ENCODE measurements at regions not wholly inside any gene's neighbourhood (a gene's known extent, or its start where the extent isn't known, plus 50 kb on each side); places are given as distances from the start of the nearest gene placed in this dataset.
"Not testable (repeated sequence)": the region's sequence is repeated elsewhere in the genome, so short reads cannot be mapped to it uniquely, and the experiment has no call there.

DNA sequence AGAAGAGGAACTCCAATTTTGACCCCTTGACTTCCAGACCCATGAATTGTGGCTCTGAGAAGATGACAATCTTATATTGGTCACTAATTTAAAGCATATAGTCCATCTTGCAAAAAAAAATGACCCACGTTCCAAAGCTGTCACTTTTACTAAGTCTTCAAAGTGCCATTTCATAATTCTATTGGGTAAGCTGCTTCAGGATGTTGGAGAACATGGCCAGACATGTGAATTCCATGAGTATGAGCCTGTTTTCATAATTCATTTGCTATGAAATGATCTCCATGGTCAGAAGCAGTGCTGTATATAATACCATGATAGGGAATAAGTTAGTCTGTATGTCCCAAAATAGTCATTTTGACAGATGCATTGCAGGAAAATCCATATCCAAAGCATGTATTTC lies 1787.3 kb downstream of the SLITRK5 start:
- TF ChIP-seq, protein P1, sequence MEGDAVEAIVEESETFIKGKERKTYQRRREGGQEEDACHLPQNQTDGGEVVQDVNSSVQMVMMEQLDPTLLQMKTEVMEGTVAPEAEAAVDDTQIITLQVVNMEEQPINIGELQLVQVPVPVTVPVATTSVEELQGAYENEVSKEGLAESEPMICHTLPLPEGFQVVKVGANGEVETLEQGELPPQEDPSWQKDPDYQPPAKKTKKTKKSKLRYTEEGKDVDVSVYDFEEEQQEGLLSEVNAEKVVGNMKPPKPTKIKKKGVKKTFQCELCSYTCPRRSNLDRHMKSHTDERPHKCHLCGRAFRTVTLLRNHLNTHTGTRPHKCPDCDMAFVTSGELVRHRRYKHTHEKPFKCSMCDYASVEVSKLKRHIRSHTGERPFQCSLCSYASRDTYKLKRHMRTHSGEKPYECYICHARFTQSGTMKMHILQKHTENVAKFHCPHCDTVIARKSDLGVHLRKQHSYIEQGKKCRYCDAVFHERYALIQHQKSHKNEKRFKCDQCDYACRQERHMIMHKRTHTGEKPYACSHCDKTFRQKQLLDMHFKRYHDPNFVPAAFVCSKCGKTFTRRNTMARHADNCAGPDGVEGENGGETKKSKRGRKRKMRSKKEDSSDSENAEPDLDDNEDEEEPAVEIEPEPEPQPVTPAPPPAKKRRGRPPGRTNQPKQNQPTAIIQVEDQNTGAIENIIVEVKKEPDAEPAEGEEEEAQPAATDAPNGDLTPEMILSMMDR (IDR thresholded peaks at IDR 0.05): no peak
- TF ChIP-seq POLR2A (IDR thresholded peaks at IDR 0.05): no peak
- no peak for TF ChIP-seq POLR2AphosphoS5 (IDR thresholded peaks at IDR 0.05)
- no peak for TF ChIP-seq EP300 (IDR thresholded peaks at IDR 0.05)
- Histone ChIP-seq H3K9me3 (no peaks in the 10 kb centered on the region), H3K27me3 (no peaks in the 10 kb centered on the region), H3K4me3 (no peak overlapping the region), H3K36me3 (no peaks in the 10 kb centered on the region), H3K27ac (no peak overlapping the region), H3K4me1 (no peaks in the 10 kb centered on the region)
- WGBS, 2 donors (ENCODE audit: low coverage in 1 of 2): 80 to 83% methylated on average over 1 of the region's 1 CpG
- no peak for ATAC-seq

- H3K27me3 ChIP-seq, H3K9me3 ChIP-seq, H3K4me3 ChIP-seq, H3K36me3 ChIP-seq, H3K4me1 ChIP-seq, ATAC-seq, H3K27ac ChIP-seq: not testable (repeated sequence)
Observed at GRCh38 chr13:89460895-89461294, 1789.7 kb downstream of the SLITRK5 start.

GRCh38 chr13:89465366-89465765 lies 1794.2 kb downstream of the SLITRK5 start:
- WGBS, 2 donors (ENCODE audit: low coverage in 1 of 2): 82 to 85% methylated on average over 2 of the region's 2 CpGs
- no peak for TF ChIP-seq EP300 (IDR thresholded peaks at IDR 0.05)
- no peak for TF ChIP-seq POLR2AphosphoS5 (IDR thresholded peaks at IDR 0.05)
- TF ChIP-seq POLR2A (IDR thresholded peaks at IDR 0.05): no peak
- no peaks in the 10 kb centered on the region for H3K4me1 ChIP-seq
- no peak for ATAC-seq
- no peaks in the 10 kb centered on the region for H3K36me3 ChIP-seq
- H3K27me3 ChIP-seq: no peaks in the 10 kb centered on the region
- H3K9me3 ChIP-seq: no peaks in the 10 kb centered on the region
- H3K27ac ChIP-seq: no peak overlapping the region
- H3K4me3 ChIP-seq: no peak overlapping the region

- H3K27ac ChIP-seq: no peak overlapping the region
- no peak for TF ChIP-seq POLR2A (IDR thresholded peaks at IDR 0.05)
- no peak for TF ChIP-seq POLR2AphosphoS5 (IDR thresholded peaks at IDR 0.05)
- no peak for TF ChIP-seq EP300 (IDR thresholded peaks at IDR 0.05)
- H3K4me3 ChIP-seq: no peak overlapping the region
- no peaks in the 10 kb centered on the region for H3K4me1 ChIP-seq
- no peaks in the 10 kb centered on the region for H3K36me3 ChIP-seq
- H3K27me3 ChIP-seq: no peaks in the 10 kb centered on the region
- no peaks in the 10 kb centered on the region for H3K9me3 ChIP-seq
- 63 to 67% methylated on average over 2 of the region's 2 CpGs for WGBS, 2 donors (ENCODE audit: low coverage in 1 of 2)
- ATAC-seq: no peak
Observed at GRCh38 chr13:89468081-89468480, 1796.9 kb downstream of the SLITRK5 start.

- WGBS, 2 donors (ENCODE audit: low coverage in 1 of 2): 90 to 98% methylated on average over 3 of the region's 3 CpGs
- H3K27me3 ChIP-seq: no peaks in the 10 kb centered on the region
- no peaks in the 10 kb centered on the region for H3K4me1 ChIP-seq
- peaks cover 0 to 16% (median 0%) of the 10 kb centered on the region in 3 donors for H3K9me3 ChIP-seq
- TF ChIP-seq POLR2A (IDR thresholded peaks at IDR 0.05): no peak
- no peak for TF ChIP-seq POLR2AphosphoS5 (IDR thresholded peaks at IDR 0.05)
- TF ChIP-seq EP300 (IDR thresholded peaks at IDR 0.05): no peak
- TF ChIP-seq, protein P1 (IDR thresholded peaks at IDR 0.05): no peak
- ATAC-seq: no peak
- H3K4me3 ChIP-seq: no peak overlapping the region
- no peaks in the 10 kb centered on the region for H3K36me3 ChIP-seq
- no peak overlapping the region for H3K27ac ChIP-seq
Observed at GRCh38 chr13:89470901-89471300, 1799.7 kb downstream of the SLITRK5 start.

- no peak for TF ChIP-seq EP300 (IDR thresholded peaks at IDR 0.05)
- TF ChIP-seq, protein P1 (IDR thresholded peaks at IDR 0.05): no peak
- TF ChIP-seq POLR2AphosphoS5 (IDR thresholded peaks at IDR 0.05): no peak
- no peak for TF ChIP-seq POLR2A (IDR thresholded peaks at IDR 0.05)
- no peaks in the 10 kb centered on the region for H3K27me3 ChIP-seq
- ATAC-seq: no peak
- peaks cover 0 to 21% (median 0%) of the 10 kb centered on the region in 3 donors for H3K9me3 ChIP-seq
- no peaks in the 10 kb centered on the region for H3K36me3 ChIP-seq
- no peak overlapping the region for H3K27ac ChIP-seq
- H3K4me3 ChIP-seq: no peak overlapping the region
- H3K4me1 ChIP-seq: no peaks in the 10 kb centered on the region
Observed at GRCh38 chr13:89474432-89474831, 1803.3 kb downstream of the SLITRK5 start.

DNA sequence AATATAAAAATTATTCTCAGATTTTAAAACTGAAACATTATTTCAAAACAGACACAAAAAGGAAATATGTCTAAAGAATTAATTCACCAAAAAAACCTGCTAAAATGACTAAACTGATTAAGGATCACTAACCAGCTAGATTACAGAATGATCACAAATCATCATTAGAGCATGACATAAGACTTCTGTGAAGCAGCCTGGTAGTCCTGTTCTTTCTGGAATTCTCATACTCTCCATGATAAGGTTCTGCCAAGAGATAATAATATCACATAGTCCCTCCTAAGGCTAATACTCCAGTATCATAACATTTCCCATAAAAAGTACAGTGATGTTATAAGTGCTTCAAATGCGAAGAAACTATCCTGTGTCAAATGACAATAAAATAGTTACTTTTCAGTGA lies 1814.9 kb downstream of the SLITRK5 start:
- no peaks in the 10 kb centered on the region for H3K9me3 ChIP-seq
- no peaks in the 10 kb centered on the region for H3K27me3 ChIP-seq
- WGBS, 2 donors (ENCODE audit: low coverage in 1 of 2): 74 to 100% methylated on average over 1 of the region's 1 CpG
- H3K4me3 ChIP-seq: no peak overlapping the region
- no peaks in the 10 kb centered on the region for H3K4me1 ChIP-seq
- TF ChIP-seq EP300 (IDR thresholded peaks at IDR 0.05) (no peak), POLR2A (IDR thresholded peaks at IDR 0.05) (no peak)
- TF ChIP-seq, protein P1 (IDR thresholded peaks at IDR 0.05): no peak
- no peak overlapping the region for H3K27ac ChIP-seq
- no peaks in the 10 kb centered on the region for H3K36me3 ChIP-seq
- no peak for ATAC-seq

Measured in gastroesophageal sphincter (tissue), 4 donors.